OCI-LY7 (cell line): ENCODE measurements at regions not wholly inside any gene's neighbourhood (a gene's known extent, or its start where the extent isn't known, plus 50 kb on each side); places are given as distances from the start of the nearest gene placed in this dataset.

Experiments
- CTCF ChIP-seq: fragments of 200-600 bp; sonication (generic); conservative IDR thresholded peaks from 2 replicates; pipeline ENCODE4 v1.5.1; 2014; ENCODE audit warnings: mild to moderate bottlenecking, antibody characterized with exemption, low read length, moderate library complexity, mixed read lengths
- EZH2phosphoT487 ChIP-seq: fragments of 200-600 bp; sonication (generic); IDR thresholded peaks from 2 replicates; pipeline ENCODE4 v1.6.1; 2018; ENCODE audit warnings: low read depth, borderline replicate concordance, mild to moderate bottlenecking, mixed run types, antibody characterized with exemption, low read length, moderate library complexity, mixed read lengths

GRCh38 chr13:58480061-58480460, 848.5 kb downstream of the PCDH17 start:
- TF ChIP-seq EZH2phosphoT487 (no peak), CTCF (no peak)
